Renal cortex interstitium (tissue), 11 donors: ENCODE measurements at regions not wholly inside any gene's neighbourhood (a gene's known extent, or its start where the extent isn't known, plus 50 kb on each side); places are given as distances from the start of the nearest gene placed in this dataset.

Source experiments
- DNase-seq, 11 donors: peaks; one replicate each; pipeline ENCODE4 v3.0.0-alpha.2; 2013; ENCODE audit warnings: low read depth in 9 of 11, low spot score in 4 of 11; ENCODE audit errors: extremely low read depth in 1 of 11

DNA sequence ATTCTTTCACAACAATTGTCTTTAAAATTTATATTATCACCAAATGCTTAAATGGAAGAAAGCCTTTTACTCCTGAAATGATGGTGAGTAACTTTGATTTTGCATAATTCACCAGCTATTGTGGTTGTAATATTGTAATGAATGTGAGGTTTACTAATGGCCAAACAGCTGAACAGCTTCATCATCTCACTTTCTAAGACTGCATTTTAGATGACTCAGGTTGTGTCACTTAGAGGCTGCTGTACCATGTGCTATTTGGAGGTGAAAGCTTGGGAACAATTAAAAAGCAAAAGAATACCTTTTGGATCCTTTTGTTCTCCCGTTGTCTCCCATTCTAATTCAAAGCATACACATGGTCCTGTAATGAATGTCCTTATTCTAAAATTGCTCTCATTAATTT is 604.0 kb upstream of the PFKP start:
- no peak for DNase-seq

DNA sequence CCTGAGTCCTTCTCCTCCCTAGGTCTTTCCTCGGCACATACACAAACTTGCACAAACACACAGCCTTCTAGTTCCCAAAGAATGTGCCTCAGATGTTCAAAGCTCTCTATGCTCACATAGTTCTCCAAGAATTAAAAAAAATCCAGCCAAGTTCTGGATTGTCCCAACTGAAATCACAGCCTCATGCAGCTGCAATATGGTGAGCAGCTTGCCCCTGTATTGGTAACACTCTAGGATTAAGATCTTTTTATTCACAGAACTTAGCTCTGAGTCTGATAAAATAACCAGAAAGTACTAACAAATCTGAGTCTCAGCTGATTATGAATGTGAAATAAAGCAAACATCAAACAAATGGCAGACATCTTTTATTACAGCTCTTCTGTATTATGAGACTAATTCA is 604.8 kb upstream of the PFKP start:
- no peak for DNase-seq

DNA sequence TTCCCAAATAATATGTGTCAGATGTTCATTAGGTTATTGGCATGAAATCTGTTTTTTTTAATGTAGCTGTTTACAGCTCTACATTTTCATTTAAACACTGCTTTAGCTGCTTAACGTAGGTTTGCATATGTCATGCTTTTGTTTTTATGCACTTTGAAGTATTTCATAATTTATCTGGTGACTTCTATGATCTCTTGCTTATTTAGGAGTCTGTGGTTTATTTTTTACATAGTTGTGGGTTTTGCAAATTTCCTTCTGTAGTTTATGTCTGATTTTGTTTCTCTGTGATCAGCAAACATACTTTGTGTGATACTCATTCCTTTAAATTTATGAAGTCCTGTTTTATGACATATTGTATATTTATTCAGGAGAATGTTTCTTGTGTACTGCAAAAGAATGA is 606.5 kb upstream of the PFKP start:
- DNase-seq: no peak

- no peak for DNase-seq
Measured at GRCh38 chr10:2459713-2460112, 607.6 kb upstream of the PFKP start.

GRCh38 chr10:2456834-2457233 is 610.5 kb upstream of the PFKP start:
- DNase-seq: no peak

DNA sequence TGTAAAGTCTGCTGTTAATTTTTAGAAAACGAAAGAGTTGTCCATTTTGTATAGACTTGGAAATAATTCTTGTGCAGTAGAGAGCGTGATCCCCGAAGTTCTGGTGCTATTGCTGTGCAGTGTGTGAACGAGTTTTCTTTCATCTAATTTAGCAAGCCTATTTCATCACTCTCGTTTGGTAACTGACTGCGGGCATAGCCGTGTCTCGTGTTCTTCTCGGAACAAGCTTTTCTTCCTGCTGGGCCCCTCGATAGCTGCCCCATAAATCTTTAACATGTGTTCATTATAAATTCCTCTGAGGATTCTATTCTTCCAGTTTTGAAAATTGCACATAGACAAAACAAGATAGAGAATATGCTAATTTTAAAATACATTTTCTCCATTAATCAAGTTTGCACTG is 622.0 kb upstream of the PFKP start:
- DNase-seq: no peak

DNA sequence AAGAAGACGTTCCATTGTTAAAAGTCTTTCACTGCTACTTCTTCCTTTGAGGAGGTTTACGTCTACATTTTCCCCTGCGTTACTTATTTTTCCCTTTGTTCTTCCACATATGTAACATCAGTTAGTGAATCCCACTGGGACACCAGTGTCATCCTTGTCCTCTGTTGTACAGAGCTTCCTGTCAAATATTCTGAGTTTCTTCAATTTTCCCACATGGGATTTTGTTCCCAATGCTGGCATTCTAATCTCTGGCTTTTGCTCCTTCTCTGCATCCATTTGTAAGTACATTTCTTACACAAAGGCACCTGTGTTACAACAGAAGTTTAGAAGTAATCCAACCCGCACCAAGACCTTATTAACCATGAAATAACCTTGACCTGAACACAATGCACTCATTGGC is 627.4 kb upstream of the PFKP start:
- no peak for DNase-seq

GRCh38 chr10:2439000-2439399 is 628.3 kb upstream of the PFKP start:
- DNase-seq: no peak

GRCh38 chr10:2438248-2438939 is 629.0 kb upstream of the PFKP start:
- DNase-seq: no peak

DNA sequence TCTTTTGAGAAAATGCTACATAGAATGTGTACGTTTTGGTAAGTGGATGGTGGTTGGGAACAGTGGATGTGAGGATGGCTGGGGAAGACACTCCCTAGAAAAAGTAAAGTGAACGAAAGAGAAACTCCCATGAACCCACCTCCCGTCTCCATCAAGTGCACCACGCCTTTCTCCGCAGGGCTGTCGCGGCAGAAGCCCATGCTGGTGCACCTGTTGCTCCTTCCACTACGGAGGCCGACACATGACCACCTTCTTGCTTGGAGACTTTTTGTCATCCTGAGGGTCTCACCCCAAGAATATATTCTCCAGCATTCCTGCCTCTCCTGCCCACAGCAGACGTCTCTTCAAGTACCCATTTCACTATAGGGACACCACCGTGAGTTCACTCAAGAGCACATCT is 630.4 kb upstream of the PFKP start:
- DNase-seq: no peak

GRCh38 chr10:2431961-2432360 is 635.4 kb upstream of the PFKP start:
- no peak for DNase-seq

GRCh38 chr10:2427412-2427811 is 639.9 kb upstream of the PFKP start:
- no peak for DNase-seq

- DNase-seq: no peak
Measured at GRCh38 chr10:2425320-2425719, 642.0 kb upstream of the PFKP start.

GRCh38 chr10:2414562-2414961 is 652.8 kb upstream of the PFKP start:
- no peak for DNase-seq

DNA sequence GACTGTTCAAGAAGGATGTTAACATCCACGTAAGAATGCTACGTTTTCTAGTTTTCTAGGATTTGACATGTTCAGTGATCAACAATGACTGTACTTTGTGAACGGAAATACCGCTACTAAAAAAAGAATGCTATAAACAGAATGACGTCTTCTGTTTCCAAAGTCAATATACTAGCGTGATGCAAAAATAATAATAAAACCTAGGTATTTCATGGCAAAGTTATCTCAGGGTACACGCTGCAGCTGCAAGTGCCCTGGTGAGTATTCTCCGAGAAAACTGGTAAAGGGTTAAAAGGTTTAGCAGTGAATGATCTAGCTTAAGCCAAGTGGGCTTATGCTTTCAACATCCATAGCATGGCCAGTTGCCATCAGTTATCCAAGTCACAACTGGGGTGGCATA is 653.3 kb upstream of the PFKP start:
- DNase-seq: no peak

- no peak for DNase-seq
Measured at GRCh38 chr10:2410049-2410448, 657.3 kb upstream of the PFKP start.

DNA sequence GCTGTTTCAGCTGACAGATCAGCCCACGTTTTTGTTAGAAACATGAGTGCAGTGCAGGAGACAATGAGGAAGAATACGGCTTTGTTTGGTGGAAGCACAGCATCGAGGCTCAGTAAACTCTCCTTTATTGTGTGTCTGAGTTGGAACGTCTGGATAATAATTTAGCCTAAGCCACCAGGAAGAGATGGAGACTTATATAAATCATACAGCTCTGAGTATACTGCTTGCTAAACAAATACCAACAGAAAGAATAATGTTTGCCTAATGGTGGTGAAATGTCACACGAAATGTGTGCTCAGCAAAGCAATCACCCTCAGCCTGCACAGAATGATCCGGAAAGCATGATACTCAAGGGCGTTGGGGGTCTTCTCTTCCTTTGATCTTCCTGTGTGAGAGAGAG is 664.1 kb upstream of the ADARB2 start:
- DNase-seq: no peak

DNA sequence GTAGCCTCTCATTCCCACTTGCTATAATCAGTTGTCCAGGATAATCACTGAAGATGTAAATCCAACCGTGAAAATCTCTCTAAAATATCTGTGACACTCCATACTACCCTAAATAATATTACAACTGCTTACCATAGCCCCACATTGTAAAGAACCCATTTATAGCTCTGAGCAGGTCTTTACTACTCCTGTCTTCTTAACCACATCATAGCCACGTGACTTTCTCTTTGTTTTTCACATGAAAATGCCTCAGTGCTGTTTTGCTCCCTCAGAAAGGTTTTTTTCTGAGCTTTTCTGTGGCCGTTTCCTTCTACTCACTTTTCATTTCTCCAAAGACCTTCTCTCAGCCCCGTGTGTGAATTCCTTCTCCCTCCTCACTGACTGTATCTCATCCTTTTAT is 662.2 kb upstream of the ADARB2 start:
- DNase-seq: no peak

DNA sequence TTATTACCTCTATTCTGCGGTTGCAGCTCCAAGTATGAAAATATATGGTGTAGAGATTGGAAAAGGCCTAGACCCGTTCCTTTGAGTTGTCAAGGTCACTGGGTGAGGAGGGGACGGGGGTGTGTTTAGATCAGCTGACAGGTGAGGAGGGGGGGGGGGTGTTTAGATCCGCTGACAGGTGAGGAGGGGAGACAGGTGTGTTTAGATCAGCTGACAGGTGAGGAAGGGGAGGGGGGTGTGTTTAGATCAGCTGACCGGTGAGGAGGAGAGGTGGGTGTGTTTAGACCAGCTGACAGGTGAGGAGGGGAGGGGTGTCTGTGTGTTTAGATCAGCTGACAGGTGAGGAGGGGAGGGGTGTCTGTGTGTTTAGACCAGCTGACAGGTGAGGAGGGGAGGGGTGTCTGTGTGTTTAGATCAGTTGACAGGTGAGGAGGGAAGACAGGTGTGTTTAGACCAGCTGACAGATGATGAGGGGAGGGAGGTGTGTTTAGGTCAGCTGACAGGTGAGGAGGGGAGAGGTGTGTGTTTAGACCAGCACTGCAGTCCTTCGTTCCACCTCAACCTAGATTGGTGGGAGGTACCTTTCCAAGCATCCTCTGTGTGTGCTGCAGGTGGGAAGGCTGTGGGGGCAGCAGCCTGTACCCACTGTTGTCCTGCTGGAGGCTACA is 655.0 kb upstream of the ADARB2 start:
- peak in 1 of 11 donors; percentile 3 for DNase-seq

- DNase-seq: no peak
Measured at GRCh38 chr10:2387672-2388071, 650.3 kb upstream of the ADARB2 start.

DNA sequence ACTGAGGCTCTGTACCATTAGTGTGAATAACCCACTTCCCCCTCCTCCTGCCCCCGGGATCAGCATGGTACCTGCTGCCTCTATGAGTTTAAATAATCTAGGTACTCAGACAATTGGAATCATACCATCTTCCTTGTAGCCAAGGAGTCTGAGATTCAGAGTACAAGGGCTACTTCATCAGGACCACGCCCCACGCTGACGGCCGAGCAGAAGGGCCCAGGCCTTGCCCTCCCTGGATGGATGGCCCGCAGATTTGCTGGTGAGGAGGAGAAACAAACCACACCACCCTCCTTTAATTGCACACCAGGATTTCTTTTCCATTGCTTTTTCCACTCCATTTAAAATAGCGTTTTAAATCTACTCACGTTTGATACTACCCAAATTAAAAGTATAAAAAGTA is 649.9 kb upstream of the ADARB2 start:
- DNase-seq: no peak
